ENCODE measurements at regions not wholly inside any gene's neighbourhood (a gene's known extent, or its start where the extent isn't known, plus 50 kb on each side); places are given as distances from the start of the nearest gene placed in this dataset.

GRCh38 chr7:118793582-118793981 lies 569.1 kb downstream of the ANKRD7 start:
- no peaks in the 10 kb centered on the region for H3K27me3 ChIP-seq (ENCODE audit: control insufficient read depth in 5 of 5, insufficient read depth in 4 of 5, low read length in 5 of 5)
- no peak overlapping the region for H3K9ac ChIP-seq (ENCODE audit: low read length in 5 of 5)
- H3K36me3 ChIP-seq (ENCODE audit: control insufficient read depth in 5 of 5, insufficient read depth in 5 of 5, low read length in 5 of 5), result no peaks in the 10 kb centered on the region
- no peak overlapping the region for H3K4me3 ChIP-seq (ENCODE audit: low read depth in 1 of 5, low read length in 5 of 5)
- H3K9me3 ChIP-seq (ENCODE audit: control insufficient read depth in 5 of 5, low read length in 5 of 5), result no peaks in the 10 kb centered on the region
- H3K4me1 ChIP-seq (ENCODE audit: control insufficient read depth in 5 of 5, insufficient read depth in 5 of 5, low read length in 5 of 5), result peaks cover 0 to 21% (median 15%) of the 10 kb centered on the region in 5 donors
- peak overlapping the region; percentile 77 for H3K27ac ChIP-seq (ENCODE audit: low read depth, low read length)

GRCh38 chr7:118794419-118794818 lies 569.9 kb downstream of the ANKRD7 start:
- no peak overlapping the region for H3K9ac ChIP-seq (ENCODE audit: low read length in 5 of 5)
- H3K4me1 ChIP-seq (ENCODE audit: control insufficient read depth in 5 of 5, insufficient read depth in 5 of 5, low read length in 5 of 5), result peaks cover 0 to 21% (median 15%) of the 10 kb centered on the region in 5 donors
- no peaks in the 10 kb centered on the region for H3K9me3 ChIP-seq (ENCODE audit: control insufficient read depth in 5 of 5, low read length in 5 of 5)
- no peaks in the 10 kb centered on the region for H3K36me3 ChIP-seq (ENCODE audit: control insufficient read depth in 5 of 5, insufficient read depth in 5 of 5, low read length in 5 of 5)
- no peak overlapping the region for H3K4me3 ChIP-seq (ENCODE audit: low read depth in 1 of 5, low read length in 5 of 5)
- H3K27ac ChIP-seq (ENCODE audit: low read depth, low read length), result peak overlapping the region; percentile 77
- H3K27me3 ChIP-seq (ENCODE audit: control insufficient read depth in 5 of 5, insufficient read depth in 4 of 5, low read length in 5 of 5), result no peaks in the 10 kb centered on the region

- Histone ChIP-seq H3K36me3 (ENCODE audit: control insufficient read depth in 5 of 5, insufficient read depth in 5 of 5, low read length in 5 of 5) (no peaks in the 10 kb centered on the region), H3K4me3 (ENCODE audit: low read depth in 1 of 5, low read length in 5 of 5) (no peak overlapping the region), H3K27ac (ENCODE audit: low read depth, low read length) (no peak overlapping the region), H3K9ac (ENCODE audit: low read length in 5 of 5) (no peak overlapping the region), H3K27me3 (ENCODE audit: control insufficient read depth in 5 of 5, insufficient read depth in 4 of 5, low read length in 5 of 5) (no peaks in the 10 kb centered on the region), H3K9me3 (ENCODE audit: control insufficient read depth in 5 of 5, low read length in 5 of 5) (no peaks in the 10 kb centered on the region), H3K4me1 (ENCODE audit: control insufficient read depth in 5 of 5, insufficient read depth in 5 of 5, low read length in 5 of 5) (no peaks in the 10 kb centered on the region)
Observed at GRCh38 chr7:118801366-118801765, 576.9 kb downstream of the ANKRD7 start.

- no peaks in the 10 kb centered on the region for H3K36me3 ChIP-seq (ENCODE audit: control insufficient read depth in 5 of 5, insufficient read depth in 5 of 5, low read length in 5 of 5)
- H3K9me3 ChIP-seq (ENCODE audit: control insufficient read depth in 5 of 5, low read length in 5 of 5), result no peaks in the 10 kb centered on the region
- no peaks in the 10 kb centered on the region for H3K4me1 ChIP-seq (ENCODE audit: control insufficient read depth in 5 of 5, insufficient read depth in 5 of 5, low read length in 5 of 5)
- H3K27ac ChIP-seq (ENCODE audit: low read depth, low read length), result no peak overlapping the region
- no peak overlapping the region for H3K9ac ChIP-seq (ENCODE audit: low read length in 5 of 5)
- H3K4me3 ChIP-seq (ENCODE audit: low read depth in 1 of 5, low read length in 5 of 5), result no peak overlapping the region
- no peaks in the 10 kb centered on the region for H3K27me3 ChIP-seq (ENCODE audit: control insufficient read depth in 5 of 5, insufficient read depth in 4 of 5, low read length in 5 of 5)
Observed at GRCh38 chr7:118802726-118803125, 578.2 kb downstream of the ANKRD7 start.

GRCh38 chr7:118826246-118826645 lies 601.7 kb downstream of the ANKRD7 start:
- no peaks in the 10 kb centered on the region for H3K9me3 ChIP-seq (ENCODE audit: control insufficient read depth in 5 of 5, low read length in 5 of 5)

GRCh38 chr7:118836933-118837332 lies 612.4 kb downstream of the ANKRD7 start:
- no peak overlapping the region for H3K9ac ChIP-seq (ENCODE audit: low read length in 5 of 5)
- no peaks in the 10 kb centered on the region for H3K36me3 ChIP-seq (ENCODE audit: control insufficient read depth in 5 of 5, insufficient read depth in 5 of 5, low read length in 5 of 5)
- H3K4me1 ChIP-seq (ENCODE audit: control insufficient read depth in 5 of 5, insufficient read depth in 5 of 5, low read length in 5 of 5), result no peaks in the 10 kb centered on the region
- H3K27ac ChIP-seq (ENCODE audit: low read depth, low read length), result no peak overlapping the region
- H3K9me3 ChIP-seq (ENCODE audit: control insufficient read depth in 5 of 5, low read length in 5 of 5), result peaks cover 0 to 11% (median 4%) of the 10 kb centered on the region in 5 donors
- H3K4me3 ChIP-seq (ENCODE audit: low read depth in 1 of 5, low read length in 5 of 5), result no peak overlapping the region
- no peaks in the 10 kb centered on the region for H3K27me3 ChIP-seq (ENCODE audit: control insufficient read depth in 5 of 5, insufficient read depth in 4 of 5, low read length in 5 of 5)

More at GRCh38 chr7:118826246-118826645, 601.7 kb downstream of the ANKRD7 start:
- Histone ChIP-seq H3K27me3 (ENCODE audit: control insufficient read depth in 5 of 5, insufficient read depth in 4 of 5, low read length in 5 of 5) (no peaks in the 10 kb centered on the region), H3K27ac (ENCODE audit: low read depth, low read length) (no peak overlapping the region), H3K36me3 (ENCODE audit: control insufficient read depth in 5 of 5, insufficient read depth in 5 of 5, low read length in 5 of 5) (no peaks in the 10 kb centered on the region), H3K4me3 (ENCODE audit: low read depth in 1 of 5, low read length in 5 of 5) (no peak overlapping the region), H3K9ac (ENCODE audit: low read length in 5 of 5) (no peak overlapping the region), H3K4me1 (ENCODE audit: control insufficient read depth in 5 of 5, insufficient read depth in 5 of 5, low read length in 5 of 5) (no peaks in the 10 kb centered on the region)

- no peak overlapping the region for H3K9ac ChIP-seq (ENCODE audit: low read length in 5 of 5)
- no peaks in the 10 kb centered on the region for H3K4me1 ChIP-seq (ENCODE audit: control insufficient read depth in 5 of 5, insufficient read depth in 5 of 5, low read length in 5 of 5)
- H3K27ac ChIP-seq (ENCODE audit: low read depth, low read length), result no peak overlapping the region
- H3K36me3 ChIP-seq (ENCODE audit: control insufficient read depth in 5 of 5, insufficient read depth in 5 of 5, low read length in 5 of 5), result no peaks in the 10 kb centered on the region
- peaks cover 0 to 7% (median 0%) of the 10 kb centered on the region in 5 donors for H3K9me3 ChIP-seq (ENCODE audit: control insufficient read depth in 5 of 5, low read length in 5 of 5)
- no peaks in the 10 kb centered on the region for H3K27me3 ChIP-seq (ENCODE audit: control insufficient read depth in 5 of 5, insufficient read depth in 4 of 5, low read length in 5 of 5)
- H3K4me3 ChIP-seq (ENCODE audit: low read depth in 1 of 5, low read length in 5 of 5), result no peak overlapping the region
Observed at GRCh38 chr7:118839515-118839914, 615.0 kb downstream of the ANKRD7 start.

- no peak overlapping the region for H3K9ac ChIP-seq (ENCODE audit: low read length in 5 of 5)
- no peaks in the 10 kb centered on the region for H3K9me3 ChIP-seq (ENCODE audit: control insufficient read depth in 5 of 5, low read length in 5 of 5)
- no peaks in the 10 kb centered on the region for H3K36me3 ChIP-seq (ENCODE audit: control insufficient read depth in 5 of 5, insufficient read depth in 5 of 5, low read length in 5 of 5)
- H3K4me3 ChIP-seq (ENCODE audit: low read depth in 1 of 5, low read length in 5 of 5), result no peak overlapping the region
- H3K27ac ChIP-seq (ENCODE audit: low read depth, low read length), result no peak overlapping the region
- H3K27me3 ChIP-seq (ENCODE audit: control insufficient read depth in 5 of 5, insufficient read depth in 4 of 5, low read length in 5 of 5), result no peaks in the 10 kb centered on the region
- H3K4me1 ChIP-seq (ENCODE audit: control insufficient read depth in 5 of 5, insufficient read depth in 5 of 5, low read length in 5 of 5), result no peaks in the 10 kb centered on the region
Observed at GRCh38 chr7:118843456-118843855, 619.0 kb downstream of the ANKRD7 start.

- Histone ChIP-seq H3K4me3 (ENCODE audit: low read depth in 1 of 5, low read length in 5 of 5) (no peak overlapping the region), H3K36me3 (ENCODE audit: control insufficient read depth in 5 of 5, insufficient read depth in 5 of 5, low read length in 5 of 5) (no peaks in the 10 kb centered on the region), H3K9me3 (ENCODE audit: control insufficient read depth in 5 of 5, low read length in 5 of 5) (no peaks in the 10 kb centered on the region), H3K9ac (ENCODE audit: low read length in 5 of 5) (no peak overlapping the region), H3K4me1 (ENCODE audit: control insufficient read depth in 5 of 5, insufficient read depth in 5 of 5, low read length in 5 of 5) (no peaks in the 10 kb centered on the region), H3K27ac (ENCODE audit: low read depth, low read length) (no peak overlapping the region), H3K27me3 (ENCODE audit: control insufficient read depth in 5 of 5, insufficient read depth in 4 of 5, low read length in 5 of 5) (no peaks in the 10 kb centered on the region)
Observed at GRCh38 chr7:118844748-118845147, 620.2 kb downstream of the ANKRD7 start.

- no peak overlapping the region for H3K9ac ChIP-seq (ENCODE audit: low read length in 5 of 5)
- no peaks in the 10 kb centered on the region for H3K9me3 ChIP-seq (ENCODE audit: control insufficient read depth in 5 of 5, low read length in 5 of 5)
- H3K4me1 ChIP-seq (ENCODE audit: control insufficient read depth in 5 of 5, insufficient read depth in 5 of 5, low read length in 5 of 5), result no peaks in the 10 kb centered on the region
- H3K27me3 ChIP-seq (ENCODE audit: control insufficient read depth in 5 of 5, insufficient read depth in 4 of 5, low read length in 5 of 5), result no peaks in the 10 kb centered on the region
- no peak overlapping the region for H3K27ac ChIP-seq (ENCODE audit: low read depth, low read length)
- H3K4me3 ChIP-seq (ENCODE audit: low read depth in 1 of 5, low read length in 5 of 5), result no peak overlapping the region
- no peaks in the 10 kb centered on the region for H3K36me3 ChIP-seq (ENCODE audit: control insufficient read depth in 5 of 5, insufficient read depth in 5 of 5, low read length in 5 of 5)
Observed at GRCh38 chr7:118845791-118846190, 621.3 kb downstream of the ANKRD7 start.

GRCh38 chr7:118846977-118847376 lies 622.5 kb downstream of the ANKRD7 start:
- Histone ChIP-seq H3K27ac (ENCODE audit: low read depth, low read length) (no peak overlapping the region), H3K4me1 (ENCODE audit: control insufficient read depth in 5 of 5, insufficient read depth in 5 of 5, low read length in 5 of 5) (no peaks in the 10 kb centered on the region), H3K9ac (ENCODE audit: low read length in 5 of 5) (no peak overlapping the region), H3K27me3 (ENCODE audit: control insufficient read depth in 5 of 5, insufficient read depth in 4 of 5, low read length in 5 of 5) (no peaks in the 10 kb centered on the region), H3K36me3 (ENCODE audit: control insufficient read depth in 5 of 5, insufficient read depth in 5 of 5, low read length in 5 of 5) (no peaks in the 10 kb centered on the region), H3K9me3 (ENCODE audit: control insufficient read depth in 5 of 5, low read length in 5 of 5) (no peaks in the 10 kb centered on the region), H3K4me3 (ENCODE audit: low read depth in 1 of 5, low read length in 5 of 5) (no peak overlapping the region)

All from subcutaneous abdominal adipose tissue (tissue), 5 donors.